ENCODE measurements at regions not wholly inside any gene's neighbourhood (a gene's known extent, or its start where the extent isn't known, plus 50 kb on each side); places are given as distances from the start of the nearest gene placed in this dataset.

DNA sequence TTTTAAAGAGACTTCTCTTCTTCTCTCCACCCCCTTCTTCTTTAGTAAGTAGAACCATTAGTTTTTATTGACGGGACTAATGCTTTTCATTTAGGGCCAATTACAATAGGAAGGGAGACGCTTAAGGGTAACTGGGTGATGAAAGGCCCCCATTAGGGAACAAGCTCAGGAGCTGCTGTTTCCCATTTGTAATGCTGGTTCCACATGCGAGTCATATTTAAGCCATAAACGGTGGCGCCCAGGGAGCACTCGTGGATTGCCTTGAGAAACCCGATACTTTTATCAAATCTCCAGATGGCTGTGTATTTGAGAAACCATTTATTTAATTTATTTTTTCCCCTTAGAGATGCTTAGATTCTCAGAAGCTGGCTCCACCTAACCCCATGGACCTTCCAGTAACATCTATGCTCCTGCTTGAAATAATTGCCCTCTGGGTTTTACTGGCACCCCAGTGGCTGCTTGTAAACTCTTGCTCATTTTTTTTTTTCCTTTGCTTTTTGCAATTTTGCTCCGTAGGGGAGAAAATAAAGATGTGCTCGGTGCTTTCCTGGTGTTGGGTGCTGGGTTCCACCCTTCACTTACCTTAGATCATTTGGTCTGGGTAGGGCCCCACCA, 124.2 kb upstream of the MSX1 start:
- no peak for DNase-seq

GRCh38 chr4:4734425-4734824, 125.0 kb upstream of the MSX1 start:
- DNase-seq, result no peak

DNA sequence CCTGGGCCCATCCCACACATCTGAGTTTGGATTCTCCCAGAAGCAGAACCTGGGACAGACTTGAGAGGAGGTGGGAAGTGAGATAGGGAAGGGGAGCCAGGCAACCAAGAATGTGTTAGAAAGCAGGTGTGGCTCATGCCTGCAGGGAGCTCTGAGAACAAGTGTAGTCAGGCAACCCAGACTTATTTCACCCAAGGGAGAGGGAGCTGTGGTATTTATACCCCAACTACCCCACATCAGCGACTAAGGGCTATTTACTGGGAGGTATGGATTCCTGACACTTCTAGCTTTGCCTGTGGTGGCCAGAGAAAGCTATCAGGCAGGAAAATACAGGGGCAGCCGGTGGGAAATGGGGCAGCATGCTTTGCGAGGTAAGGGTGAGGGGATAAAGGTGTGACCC, 125.8 kb upstream of the MSX1 start:
- no peak for DNase-seq

GRCh38 chr4:4730249-4730648, 129.2 kb upstream of the MSX1 start:
- no peak for DNase-seq

- no peak for DNase-seq
Observed at GRCh38 chr4:4729206-4729605, 130.3 kb upstream of the MSX1 start.

GRCh38 chr4:4727536-4727935, 131.9 kb upstream of the MSX1 start:
- DNase-seq, result no peak

- DNase-seq, result peak; percentile 23
Observed at GRCh38 chr4:4726051-4726450, 133.4 kb upstream of the MSX1 start.

GRCh38 chr4:4724321-4724720, 135.1 kb upstream of the MSX1 start:
- DNase-seq, result no peak

GRCh38 chr4:4721636-4722035, 137.8 kb upstream of the MSX1 start:
- DNase-seq, result no peak

GRCh38 chr4:4720646-4721045, 138.8 kb upstream of the MSX1 start:
- DNase-seq, result no peak

DNA sequence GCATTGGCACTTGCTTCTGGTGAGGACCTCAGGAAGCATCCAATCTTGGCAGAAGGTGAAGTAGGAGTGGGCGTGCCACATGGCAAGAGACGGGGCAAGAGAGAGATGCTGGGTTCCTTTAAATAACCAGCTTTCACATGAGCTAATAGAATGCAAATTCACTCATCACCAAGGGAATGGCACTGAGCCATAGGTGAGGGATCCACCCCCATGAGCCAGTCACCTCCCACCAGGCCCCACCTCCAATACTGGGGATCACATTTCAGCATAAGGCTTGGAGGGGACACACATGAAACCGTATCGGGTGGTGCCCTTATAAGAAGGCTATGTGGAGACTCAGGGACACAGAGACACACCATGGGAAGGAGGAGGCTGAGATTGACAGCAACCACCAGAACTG, 140.0 kb upstream of the MSX1 start:
- no peak for DNase-seq

DNA sequence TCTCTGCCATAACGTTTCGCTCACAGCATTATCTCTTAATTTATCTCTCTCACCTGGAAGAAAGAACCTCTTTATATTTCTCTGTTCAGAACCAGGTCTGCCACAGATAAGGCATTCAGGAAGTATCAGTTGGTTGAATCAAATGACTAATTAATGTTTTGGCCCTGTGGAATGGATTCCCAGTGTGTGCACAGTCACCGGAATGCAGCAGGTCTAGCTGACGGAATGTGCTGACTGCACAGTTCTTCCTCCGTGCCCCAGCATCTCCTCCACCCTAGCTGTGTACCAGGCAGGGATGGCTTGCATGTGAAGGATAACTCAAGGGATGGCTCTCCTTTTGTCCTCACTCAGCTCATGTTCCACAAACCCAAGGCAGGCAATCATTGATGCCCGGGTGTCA, 141.8 kb upstream of the MSX1 start:
- DNase-seq, result no peak

DNA sequence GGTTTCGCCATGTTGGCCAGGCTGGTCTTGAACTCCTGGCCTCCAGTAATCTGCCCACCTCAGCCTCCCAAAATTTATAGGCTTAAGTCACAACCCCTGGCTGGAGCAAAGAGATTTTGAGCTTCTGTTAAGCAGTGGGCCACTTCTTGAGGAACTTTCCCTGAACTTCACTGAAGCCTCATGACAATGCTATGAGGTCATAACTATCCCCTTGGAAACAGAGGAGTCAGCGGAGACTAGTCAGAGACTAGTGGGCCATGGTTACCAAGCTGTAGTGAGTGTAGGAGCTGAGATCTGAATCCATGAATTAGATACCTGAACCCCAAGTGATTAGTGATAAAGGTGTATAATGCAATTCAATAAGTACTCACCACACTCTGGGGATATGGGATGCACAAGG, 145.1 kb upstream of the MSX1 start:
- DNase-seq, result no peak

GRCh38 chr4:4712800-4713528, 146.5 kb upstream of the MSX1 start:
- DNase-seq, result no peak

GRCh38 chr4:4711902-4712301, 147.6 kb upstream of the MSX1 start:
- DNase-seq, result no peak

DNA sequence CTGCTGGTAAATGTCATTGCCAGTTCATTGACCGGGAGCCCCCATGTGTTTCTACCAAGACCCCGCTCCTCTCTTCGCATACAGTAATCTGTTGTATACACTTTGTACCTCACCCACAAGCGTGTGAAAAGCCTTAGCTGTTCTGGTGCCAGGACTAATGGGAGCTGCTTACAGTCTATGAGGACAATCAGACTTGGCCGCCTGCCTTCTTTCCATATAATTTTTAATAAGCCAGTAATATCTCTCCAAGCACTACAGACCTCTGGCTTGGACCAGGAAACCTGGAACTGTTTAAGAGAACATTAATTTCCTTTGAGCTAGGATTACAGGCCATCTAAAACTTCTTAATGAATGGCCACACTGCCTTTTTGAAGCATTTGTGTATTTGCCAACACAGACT, 149.7 kb upstream of the MSX1 start:
- no peak for DNase-seq

GRCh38 chr4:4704267-4704666, 155.2 kb upstream of the MSX1 start:
- DNase-seq, result no peak

GRCh38 chr4:4697584-4697983, 155.7 kb upstream of the STX18 start:
- no peak for DNase-seq

- DNase-seq, result no peak
Observed at GRCh38 chr4:4696530-4696929, 154.7 kb upstream of the STX18 start.

DNA sequence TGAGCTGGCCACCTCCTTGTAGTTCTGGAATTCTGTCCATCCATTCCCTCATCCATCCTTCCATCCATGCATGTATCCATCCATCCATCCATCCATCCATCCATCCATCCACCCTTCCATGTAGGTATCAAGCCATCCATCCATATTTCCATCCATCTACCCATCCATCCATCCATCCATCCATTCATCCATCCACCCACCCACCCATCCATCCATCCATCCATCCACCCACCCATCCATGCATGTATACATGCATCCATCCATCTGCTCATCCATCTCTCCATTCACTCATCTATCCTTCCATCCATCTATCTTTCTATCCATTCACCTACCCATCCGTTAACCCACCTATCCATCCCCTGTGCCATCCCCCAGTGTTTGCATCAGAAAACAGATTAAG, 153.6 kb upstream of the STX18 start:
- DNase-seq, result no peak

DNA sequence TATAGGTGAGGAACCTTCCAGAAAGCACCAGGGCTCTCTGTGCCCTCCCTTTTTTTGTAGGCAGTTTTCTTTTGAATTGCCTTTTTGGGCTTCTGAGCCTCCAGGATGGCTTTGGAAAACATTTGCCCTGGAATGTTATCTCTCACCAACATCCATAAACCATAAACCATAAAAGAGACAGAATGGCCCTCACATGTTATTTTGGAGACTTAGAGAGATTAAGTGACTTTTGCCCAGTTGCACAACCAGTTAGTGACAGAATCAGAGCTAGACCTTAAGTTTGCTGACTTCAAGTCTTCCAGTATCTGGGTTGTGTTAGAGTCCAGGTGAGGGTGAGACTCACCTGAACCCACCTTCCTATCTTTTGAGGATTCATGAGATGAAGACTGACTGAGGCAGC, 153.0 kb upstream of the STX18 start:
- DNase-seq, result no peak

GRCh38 chr4:4694296-4694772, 152.5 kb upstream of the STX18 start:
- DNase-seq, result no peak

DNA sequence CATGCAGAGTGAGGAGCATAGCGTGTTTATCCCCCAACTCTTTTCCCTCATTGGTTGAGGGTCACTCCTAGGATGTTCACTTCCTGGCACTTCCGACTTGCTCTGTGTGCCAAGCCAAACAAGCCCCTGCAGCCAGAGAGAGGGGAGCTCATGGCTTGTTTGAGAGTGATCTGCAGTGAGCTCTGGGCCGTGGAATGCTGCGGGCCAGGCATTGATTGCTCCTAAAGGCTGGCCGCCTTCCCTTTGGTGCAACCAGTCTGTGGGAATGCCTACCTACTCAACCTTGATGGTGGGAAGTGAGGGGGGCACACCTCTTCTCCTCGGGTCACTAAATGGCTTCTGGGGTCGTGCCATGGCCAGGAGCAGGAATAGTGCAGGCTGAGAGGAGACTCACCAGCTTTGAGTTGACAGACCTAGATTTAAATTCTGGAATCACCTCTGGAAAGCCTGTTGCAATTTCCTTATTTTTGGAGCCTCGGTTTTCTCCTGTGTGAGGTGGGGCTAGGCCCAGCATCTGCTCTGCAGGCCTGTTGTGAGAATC, 152.0 kb upstream of the STX18 start:
- DNase-seq, result no peak

DNA sequence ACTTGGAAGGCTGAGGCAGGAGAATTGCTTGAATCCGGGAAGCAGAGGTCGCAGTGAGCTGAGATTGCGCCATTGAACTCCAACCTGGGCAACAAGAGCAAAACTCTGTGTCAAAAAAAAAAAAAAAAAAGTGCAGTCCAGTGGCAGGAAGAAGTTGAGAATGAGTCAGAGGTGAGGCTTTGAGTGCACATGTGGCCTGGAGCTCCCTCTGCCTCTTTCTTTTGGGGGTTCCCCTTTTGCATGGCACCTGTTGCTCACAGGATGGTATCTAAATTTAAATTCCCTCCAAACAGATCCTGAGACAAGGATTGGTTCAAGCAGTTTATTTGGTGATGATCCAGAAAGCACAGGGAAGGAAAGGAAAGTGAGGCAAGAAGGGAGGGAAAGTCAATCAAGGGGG, 151.4 kb upstream of the STX18 start:
- no peak for DNase-seq

DNA sequence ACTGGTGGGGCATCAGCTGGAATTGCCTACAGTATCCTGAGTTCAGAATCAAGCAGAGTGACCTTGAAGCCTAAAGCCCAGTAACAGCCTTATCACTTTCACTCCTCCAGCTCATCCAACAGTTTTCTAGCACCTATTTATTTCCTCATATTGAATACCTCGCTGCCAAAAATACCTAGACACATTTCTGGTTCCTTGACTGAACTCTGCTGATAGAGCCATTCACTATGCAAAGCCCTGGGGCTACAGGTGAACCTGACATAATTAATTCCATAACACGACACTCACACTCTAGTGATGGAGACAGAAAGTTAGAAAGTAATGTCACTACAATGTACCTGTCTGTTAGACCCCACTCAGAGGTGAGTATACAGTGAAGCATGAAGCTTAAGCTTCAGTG, 149.0 kb upstream of the STX18 start:
- DNase-seq, result no peak
